ENCODE measurements at regions not wholly inside any gene's neighbourhood (a gene's known extent, or its start where the extent isn't known, plus 50 kb on each side); places are given as distances from the start of the nearest gene placed in this dataset.

GRCh38 chr1:193730017-193730416, 543.6 kb upstream of the B3GALT2 start:
- TF ChIP-seq ZFX (IDR thresholded peaks at IDR 0.05; ENCODE audit: borderline replicate concordance) (no peak), CTCF (IDR thresholded peaks at IDR 0.05) (no peak)
- H3K27ac ChIP-seq = no peak overlapping the region

- no peak for TF ChIP-seq ZFX (IDR thresholded peaks at IDR 0.05; ENCODE audit: borderline replicate concordance)
- TF ChIP-seq CTCF (IDR thresholded peaks at IDR 0.05) = no peak
- H3K27ac ChIP-seq = no peak overlapping the region
Observed at GRCh38 chr1:193729429-193729828, 543.0 kb upstream of the B3GALT2 start.

GRCh38 chr1:193727850-193728249, 541.4 kb upstream of the B3GALT2 start:
- no peak overlapping the region for H3K27ac ChIP-seq
- TF ChIP-seq ZFX (IDR thresholded peaks at IDR 0.05; ENCODE audit: borderline replicate concordance) (no peak), CTCF (IDR thresholded peaks at IDR 0.05) (no peak)

- no peak overlapping the region for H3K27ac ChIP-seq
- no peak for TF ChIP-seq CTCF (IDR thresholded peaks at IDR 0.05)
- no peak for TF ChIP-seq ZFX (IDR thresholded peaks at IDR 0.05; ENCODE audit: borderline replicate concordance)
Observed at GRCh38 chr1:193726722-193727121, 540.3 kb upstream of the B3GALT2 start.

GRCh38 chr1:193712392-193712791, 526.0 kb upstream of the B3GALT2 start:
- H3K27ac ChIP-seq = no peak overlapping the region
- TF ChIP-seq CTCF (IDR thresholded peaks at IDR 0.05) (no peak), ZFX (IDR thresholded peaks at IDR 0.05; ENCODE audit: borderline replicate concordance) (no peak)

- H3K27ac ChIP-seq = no peak overlapping the region
- no peak for TF ChIP-seq CTCF (IDR thresholded peaks at IDR 0.05)
- TF ChIP-seq ZFX (IDR thresholded peaks at IDR 0.05; ENCODE audit: borderline replicate concordance) = no peak
Observed at GRCh38 chr1:193709607-193710006, 523.2 kb upstream of the B3GALT2 start.

- TF ChIP-seq CTCF (IDR thresholded peaks at IDR 0.05) = no peak
- TF ChIP-seq ZFX (IDR thresholded peaks at IDR 0.05; ENCODE audit: borderline replicate concordance) = no peak
- H3K27ac ChIP-seq = no peak overlapping the region
Observed at GRCh38 chr1:193707271-193708021, 521.0 kb upstream of the B3GALT2 start.

Measured in 22Rv1 (cell line).